NOMO-1 treated with DMSO at 0.1 percent for 48 hours (cell line): ENCODE measurements at regions not wholly inside any gene's neighbourhood (a gene's known extent, or its start where the extent isn't known, plus 50 kb on each side); places are given as distances from the start of the nearest gene placed in this dataset.

ENCODE experiments used
- DNase-seq: peaks from one replicate; lab custom pipeline; 2025; ENCODE audit not compliant: unreplicated experiment; lab: John Stamatoyannopoulos, UW

- no peak for DNase-seq
Measured at GRCh38 chr4:184575306-184575705, 73.9 kb downstream of the CASP3 start.

- DNase-seq: no peak
Measured at GRCh38 chr4:184574861-184575260, 74.4 kb downstream of the CASP3 start.

- DNase-seq: no peak
Measured at GRCh38 chr4:184573701-184574100, 75.5 kb downstream of the CASP3 start.

GRCh38 chr4:184568770-184569169, 80.5 kb downstream of the CASP3 start:
- peak; percentile 25 for DNase-seq

- DNase-seq: no peak
Measured at GRCh38 chr4:184563621-184564020, 85.6 kb downstream of the CASP3 start.

GRCh38 chr4:184558996-184559395, 84.6 kb upstream of the IRF2 start:
- no peak for DNase-seq

GRCh38 chr4:184553891-184554290, 79.5 kb upstream of the IRF2 start:
- DNase-seq: no peak

GRCh38 chr4:184550476-184550875, 76.1 kb upstream of the IRF2 start:
- DNase-seq: no peak

GRCh38 chr4:184548648-184549341, 74.4 kb upstream of the IRF2 start:
- no peak for DNase-seq

GRCh38 chr4:184548316-184548647, 73.9 kb upstream of the IRF2 start:
- no peak for DNase-seq

GRCh38 chr4:184544788-184545409, 70.5 kb upstream of the IRF2 start:
- peak; percentile 45 for DNase-seq

- DNase-seq: no peak
Measured at GRCh38 chr4:184541907-184542306, 67.6 kb upstream of the IRF2 start.

GRCh38 chr4:184540307-184540706, 66.0 kb upstream of the IRF2 start:
- DNase-seq: no peak

- peak; percentile 90 for DNase-seq
Measured at GRCh38 chr4:184538023-184538599, 63.8 kb upstream of the IRF2 start.

GRCh38 chr4:184537269-184538022, 63.1 kb upstream of the IRF2 start:
- peak; percentile 90 for DNase-seq

- DNase-seq: no peak
Measured at GRCh38 chr4:184536881-184537248, 62.5 kb upstream of the IRF2 start.

GRCh38 chr4:184536065-184536880, 61.9 kb upstream of the IRF2 start:
- no peak for DNase-seq

GRCh38 chr4:184534511-184535391, 60.4 kb upstream of the IRF2 start:
- DNase-seq: peak; percentile 86

GRCh38 chr4:184533908-184534307, 59.6 kb upstream of the IRF2 start:
- no peak for DNase-seq

GRCh38 chr4:184531008-184531407, 56.7 kb upstream of the IRF2 start:
- DNase-seq: no peak
